ENCODE measurements at regions not wholly inside any gene's neighbourhood (a gene's known extent, or its start where the extent isn't known, plus 50 kb on each side); places are given as distances from the start of the nearest gene placed in this dataset.

GRCh38 chr17:72414032-72414396 lies 293.2 kb downstream of the SOX9 start:
- DNase-seq = no peak

- no peak for DNase-seq
Measured at GRCh38 chr17:72414967-72415853, 294.4 kb downstream of the SOX9 start.

GRCh38 chr17:72416054-72416675 lies 295.3 kb downstream of the SOX9 start:
- no peak for DNase-seq

GRCh38 chr17:72416905-72417304 lies 296.1 kb downstream of the SOX9 start:
- no peak for DNase-seq

- DNase-seq = no peak
Measured at GRCh38 chr17:72417627-72418026, 296.8 kb downstream of the SOX9 start.

GRCh38 chr17:72419866-72420774 lies 299.3 kb downstream of the SOX9 start:
- DNase-seq = no peak

GRCh38 chr17:72420775-72421127 lies 299.9 kb downstream of the SOX9 start:
- DNase-seq = no peak

- DNase-seq = no peak
Measured at GRCh38 chr17:72421128-72422092, 300.6 kb downstream of the SOX9 start.

- DNase-seq = no peak
Measured at GRCh38 chr17:72422204-72422504, 301.3 kb downstream of the SOX9 start.

GRCh38 chr17:72422505-72423285 lies 301.9 kb downstream of the SOX9 start:
- DNase-seq = peak; percentile 28

GRCh38 chr17:72423286-72423589 lies 302.4 kb downstream of the SOX9 start:
- DNase-seq = no peak

GRCh38 chr17:72423718-72424117 lies 302.9 kb downstream of the SOX9 start:
- no peak for DNase-seq

- DNase-seq = no peak
Measured at GRCh38 chr17:72424505-72425117, 303.8 kb downstream of the SOX9 start.

GRCh38 chr17:72425133-72425793 lies 304.4 kb downstream of the SOX9 start:
- DNase-seq = no peak

GRCh38 chr17:72425794-72426168 lies 305.0 kb downstream of the SOX9 start:
- DNase-seq = no peak

- DNase-seq = no peak
Measured at GRCh38 chr17:72426321-72426720, 305.5 kb downstream of the SOX9 start.

GRCh38 chr17:72426948-72427760 lies 306.3 kb downstream of the SOX9 start:
- DNase-seq = no peak

- no peak for DNase-seq
Measured at GRCh38 chr17:72427761-72428109, 306.9 kb downstream of the SOX9 start.

- DNase-seq = no peak
Measured at GRCh38 chr17:72429066-72429638, 308.3 kb downstream of the SOX9 start.
